Neural progenitor cell (in vitro differentiated cells): ENCODE measurements at regions not wholly inside any gene's neighbourhood (a gene's known extent, or its start where the extent isn't known, plus 50 kb on each side); places are given as distances from the start of the nearest gene placed in this dataset.

ENCODE experiments used
- DNase-seq: peaks from one replicate; pipeline ENCODE4 v3.0.0-alpha.2; 2016; ENCODE audit warnings: low spot score
- H2AFZ ChIP-seq: fragments of 200-600 bp; sonication (generic); replicated peaks from 2 replicates; pipeline ENCODE4 v1.6.1; 2016; ENCODE audit warnings: antibody characterized with exemption
- H3F3A ChIP-seq: fragments of 200-600 bp; sonication (generic); 2 replicates; pipeline ENCODE4 v1.6.1; 2016; ENCODE audit warnings: antibody characterized with exemption, low read depth
- H3K27ac ChIP-seq: fragments of 200-600 bp; sonication (generic); 2 replicates; pipeline ENCODE4 v1.5.1; 2016; ENCODE audit warnings: mild to moderate bottlenecking
- H3K27me3 ChIP-seq: fragments of 200-600 bp; sonication (generic); 2 replicates; pipeline ENCODE4 v1.6.1; 2016; ENCODE audit warnings: mild to moderate bottlenecking, moderate library complexity
- H3K36me3 ChIP-seq: fragments of 200-600 bp; sonication (generic); 2 replicates; pipeline ENCODE4 v1.5.1; 2016
- H3K4me1 ChIP-seq: fragments of 200-600 bp; sonication (generic); 2 replicates; pipeline ENCODE4 v1.6.1; 2016; ENCODE audit warnings: mixed run types
- H3K4me2 ChIP-seq: fragments of 200-600 bp; sonication (generic); 2 replicates; pipeline ENCODE4 v1.6.1; 2016
- H3K4me3 ChIP-seq: fragments of 200-600 bp; sonication (generic); 2 replicates; pipeline ENCODE4 v1.5.1; 2016
- H3K79me2 ChIP-seq: fragments of 200-600 bp; sonication (generic); 2 replicates; pipeline ENCODE4 v1.6.1; 2016; ENCODE audit warnings: low read depth
- H3K9ac ChIP-seq: fragments of 200-600 bp; sonication (generic); 2 replicates; pipeline ENCODE4 v1.6.1; 2016
- H3K9me3 ChIP-seq: fragments of 200-600 bp; sonication (generic); 2 replicates; pipeline ENCODE4 v1.5.1; 2016; ENCODE audit warnings: low read depth
- H4K20me1 ChIP-seq: fragments of 200-600 bp; sonication (generic); 2 replicates; pipeline ENCODE4 v1.6.1; 2016; ENCODE audit warnings: low read depth
- H3K27ac Mint-ChIP-seq: 3 replicates; pipeline ENCODE4 v1.8.0; 2021; ENCODE audit warnings: mixed read lengths
- H3K27me3 Mint-ChIP-seq: 2 replicates; pipeline ENCODE4 v1.8.0; 2022; ENCODE audit warnings: low read depth, mild to moderate bottlenecking, inconsistent platforms, moderate library complexity, mixed read lengths; ENCODE audit not compliant: insufficient read depth
- H3K36me3 Mint-ChIP-seq: 3 replicates; pipeline ENCODE4 v1.8.0; 2021; ENCODE audit warnings: mixed read lengths
- H3K4me1 Mint-ChIP-seq: 3 replicates; pipeline ENCODE4 v1.8.0; 2021; ENCODE audit warnings: mixed read lengths
- H3K4me3 Mint-ChIP-seq: 3 replicates; pipeline ENCODE4 v1.8.0; 2021; ENCODE audit warnings: mild to moderate bottlenecking, moderate library complexity, mixed read lengths
- H3K9me3 Mint-ChIP-seq: 3 replicates; pipeline ENCODE4 v1.8.0; 2020; ENCODE audit warnings: mixed read lengths
- CTCF ChIP-seq: fragments of 200-600 bp; sonication (generic); IDR thresholded peaks from 2 replicates; pipeline ENCODE4 v1.5.1; 2017; ENCODE audit warnings: antibody characterized with exemption, mild to moderate bottlenecking
- EZH2 ChIP-seq: fragments of 200-600 bp; sonication (generic); IDR thresholded peaks from 2 replicates; pipeline ENCODE4 v1.6.1; 2017; ENCODE audit warnings: antibody characterized with exemption, mild to moderate bottlenecking, moderate library complexity
- EZH2phosphoT487 ChIP-seq: fragments of 200-600 bp; sonication (generic); IDR thresholded peaks from 2 replicates; pipeline ENCODE4 v1.6.1; 2017; ENCODE audit warnings: antibody characterized with exemption

GRCh38 chr2:64838817-64839216 is 150.4 kb upstream of the SLC1A4 start:
- Mint-ChIP-seq H3K27me3 (peaks cover 4% of the 10 kb centered on the region), H3K4me3 (no peak overlapping the region), H3K4me1 (peaks cover 18% of the 10 kb centered on the region), H3K9me3 (no peaks in the 10 kb centered on the region), H3K36me3 (no peaks in the 10 kb centered on the region), H3K27ac (no peak overlapping the region)
- Histone ChIP-seq H3K9me3 (no peaks in the 10 kb centered on the region), H3F3A (peaks cover 29% of the 10 kb centered on the region), H4K20me1 (no peaks in the 10 kb centered on the region), H3K4me3 (no peak overlapping the region), H3K9ac (no peak overlapping the region), H3K27me3 (no peaks in the 10 kb centered on the region), H3K27ac (no peak overlapping the region), H2AFZ (no peak overlapping the region), H3K36me3 (no peaks in the 10 kb centered on the region), H3K4me1 (peaks cover 28% of the 10 kb centered on the region), H3K4me2 (no peak overlapping the region), H3K79me2 (no peaks in the 10 kb centered on the region)
- no peak for TF ChIP-seq CTCF
- no peak for TF ChIP-seq EZH2phosphoT487
- TF ChIP-seq EZH2, result no peak
- DNase-seq, result no peak

- no peak for TF ChIP-seq EZH2phosphoT487
- no peak for TF ChIP-seq EZH2
- no peak for TF ChIP-seq CTCF
- Histone ChIP-seq H4K20me1 (no peaks in the 10 kb centered on the region), H2AFZ (peak overlapping the region; percentile 12), H3K27ac (no peak overlapping the region), H3K79me2 (no peaks in the 10 kb centered on the region), H3K27me3 (no peaks in the 10 kb centered on the region), H3K4me1 (peaks cover 19% of the 10 kb centered on the region), H3K9ac (no peak overlapping the region), H3K9me3 (no peaks in the 10 kb centered on the region), H3F3A (peaks cover 36% of the 10 kb centered on the region), H3K36me3 (no peaks in the 10 kb centered on the region), H3K4me3 (no peak overlapping the region), H3K4me2 (peak overlapping the region; percentile 8)
- DNase-seq, result no peak
- Mint-ChIP-seq H3K36me3 (no peaks in the 10 kb centered on the region), H3K4me1 (peaks cover 15% of the 10 kb centered on the region), H3K4me3 (no peak overlapping the region), H3K27ac (peak overlapping the region; percentile 40), H3K9me3 (no peaks in the 10 kb centered on the region), H3K27me3 (peaks cover 4% of the 10 kb centered on the region)
These were observed 149.4 kb upstream of the SLC1A4 start for GRCh38 chr2:64839844-64840243.

GRCh38 chr2:64840426-64840881 is 148.7 kb upstream of the SLC1A4 start:
- no peak overlapping the region for H3K4me3 Mint-ChIP-seq
- peak overlapping the region; percentile 13 for H3K27ac Mint-ChIP-seq
- H3K9ac ChIP-seq, result no peak overlapping the region
- no peaks in the 10 kb centered on the region for H3K36me3 ChIP-seq
- no peaks in the 10 kb centered on the region for H3K9me3 ChIP-seq
- peaks cover 23% of the 10 kb centered on the region for H3K4me1 ChIP-seq
- H3K9me3 Mint-ChIP-seq, result no peaks in the 10 kb centered on the region
- no peak overlapping the region for H2AFZ ChIP-seq
- no peak for DNase-seq
- peaks cover 4% of the 10 kb centered on the region for H3K27me3 Mint-ChIP-seq
- peaks cover 2% of the 10 kb centered on the region for H3K36me3 Mint-ChIP-seq
- no peak overlapping the region for H3K4me2 ChIP-seq
- H3K27me3 ChIP-seq, result no peaks in the 10 kb centered on the region
- H3K4me3 ChIP-seq, result no peak overlapping the region
- H4K20me1 ChIP-seq, result no peaks in the 10 kb centered on the region
- H3K79me2 ChIP-seq, result no peaks in the 10 kb centered on the region
- TF ChIP-seq EZH2phosphoT487 (no peak), CTCF (no peak), EZH2 (no peak)
- H3K27ac ChIP-seq, result no peak overlapping the region
- H3K4me1 Mint-ChIP-seq, result peaks cover 19% of the 10 kb centered on the region
- peaks cover 39% of the 10 kb centered on the region for H3F3A ChIP-seq
